Glomerular visceral epithelial cell (primary cell): ENCODE measurements at regions not wholly inside any gene's neighbourhood (a gene's known extent, or its start where the extent isn't known, plus 50 kb on each side); places are given as distances from the start of the nearest gene placed in this dataset.
"Not testable (repeated sequence)": the region's sequence is repeated elsewhere in the genome, so short reads cannot be mapped to it uniquely, and the experiment has no call there.

ENCODE experiments used
- DNase-seq: peaks from one replicate; pipeline ENCODE4 v3.0.0-alpha.2; 2016; ENCODE audit errors: extremely low spot score

DNA sequence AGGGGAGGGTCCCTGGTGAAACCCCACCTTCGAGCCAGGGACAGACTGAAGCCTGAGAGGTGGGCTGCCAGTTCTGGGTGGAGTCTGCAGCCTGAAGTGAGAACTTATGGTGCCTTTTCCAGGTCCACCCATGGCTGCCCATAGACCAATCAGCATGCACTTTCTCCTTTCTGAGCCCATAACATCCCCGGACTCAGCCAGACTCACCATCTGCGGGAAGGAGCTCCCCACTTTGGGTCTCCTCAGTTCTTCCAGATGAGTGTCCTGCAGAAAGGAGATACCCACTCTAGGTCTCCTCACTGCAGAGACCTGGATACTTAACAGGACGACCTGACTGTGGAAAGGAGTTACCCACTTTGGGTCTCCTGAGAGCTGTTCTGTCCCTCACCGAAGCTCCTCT is 1673.4 kb upstream of the TMEFF2 start:
- no peak for DNase-seq

DNA sequence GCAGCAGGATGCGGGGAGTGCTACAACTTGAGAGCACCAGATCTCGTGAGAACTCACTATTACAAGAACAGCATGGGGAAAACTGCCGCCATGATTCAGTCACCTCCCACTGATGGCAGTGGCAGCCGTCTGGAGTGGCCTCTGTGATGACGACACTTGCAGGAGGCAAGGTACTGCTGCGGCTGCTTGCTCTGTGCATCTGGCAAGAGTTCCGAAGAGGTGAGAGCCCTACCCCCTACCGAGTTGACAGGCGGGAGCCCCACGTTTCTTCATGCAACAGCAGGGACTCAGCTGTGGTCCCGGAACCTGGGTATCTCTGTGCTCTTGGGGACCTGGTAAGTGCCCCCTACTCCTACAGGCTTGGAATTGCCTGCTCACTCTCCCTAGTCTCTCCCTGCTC is 1672.7 kb upstream of the TMEFF2 start:
- DNase-seq = no peak

DNA sequence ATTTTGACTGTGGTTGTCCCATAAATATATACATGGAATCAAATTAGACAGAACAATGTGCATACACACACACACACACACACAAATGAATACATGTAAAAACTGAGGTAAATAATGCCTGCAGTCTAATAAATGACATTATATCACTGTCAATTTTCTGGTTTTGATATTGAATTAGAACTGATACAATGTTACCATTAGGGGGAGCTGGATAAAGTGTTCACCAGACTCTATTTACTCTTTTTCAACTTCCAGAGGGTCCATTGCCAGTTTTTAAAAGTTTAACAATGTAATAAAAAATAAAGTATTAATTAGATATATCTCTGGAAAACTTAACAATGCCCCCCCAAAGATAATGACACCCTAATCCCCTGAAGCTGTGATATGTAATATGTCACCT is 1666.8 kb upstream of the TMEFF2 start:
- no peak for DNase-seq

DNA sequence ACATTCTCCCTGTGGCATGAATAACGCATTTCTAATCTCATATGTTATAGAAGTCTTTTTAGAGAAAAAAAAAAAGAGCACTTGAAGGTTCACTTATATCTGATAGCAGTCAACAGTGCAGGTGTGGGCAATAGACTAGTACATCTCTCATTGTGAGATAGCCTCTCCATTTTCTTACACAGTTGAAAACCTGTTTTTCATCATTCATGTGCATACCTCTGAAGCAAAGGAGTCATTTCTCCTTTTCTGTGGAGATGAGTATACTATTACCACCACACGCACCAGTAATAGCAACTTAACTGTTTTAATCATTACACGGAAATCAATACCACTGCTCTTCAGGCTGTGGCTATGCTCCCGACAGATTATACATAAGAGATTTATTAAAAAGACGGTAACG is 1653.3 kb upstream of the TMEFF2 start:
- no peak for DNase-seq

DNA sequence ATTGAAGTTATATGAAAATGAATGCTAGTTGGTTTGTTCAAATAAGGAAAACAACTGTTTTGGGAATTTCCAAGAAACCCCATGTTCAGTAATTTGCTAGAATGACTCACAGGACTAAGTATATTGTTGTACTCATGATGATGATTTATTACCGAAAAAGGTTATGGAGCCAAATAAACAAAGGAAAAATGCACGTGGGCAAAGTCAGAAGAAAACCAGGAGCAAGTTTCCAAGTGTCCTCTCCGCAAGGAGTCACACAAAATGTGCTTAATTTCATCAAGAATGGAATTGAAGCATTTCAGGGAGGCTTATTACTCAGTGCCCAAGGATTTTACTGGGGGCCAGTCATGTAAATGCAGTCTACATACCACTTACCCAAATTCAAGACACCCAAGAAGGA is 1652.4 kb upstream of the TMEFF2 start:
- no peak for DNase-seq

DNA sequence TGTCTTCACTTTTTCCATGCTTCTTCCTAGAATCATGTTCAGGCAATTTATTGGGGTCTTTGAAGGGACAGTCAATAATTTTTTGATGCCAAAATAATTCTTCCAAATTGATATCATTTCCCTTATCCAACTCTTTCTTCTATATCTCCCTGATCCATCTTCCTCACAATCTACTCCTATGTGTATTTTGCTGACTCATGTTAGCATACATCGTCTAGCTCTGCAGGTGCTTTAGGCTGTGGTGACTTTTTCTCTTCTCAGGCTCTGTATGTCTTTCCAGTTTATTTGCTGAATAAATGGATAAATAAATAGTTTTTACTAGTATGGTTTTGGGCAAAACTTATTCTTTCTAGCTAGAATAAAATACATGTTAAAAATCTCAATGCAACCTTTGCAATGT is 1650.9 kb upstream of the TMEFF2 start:
- DNase-seq = no peak

DNA sequence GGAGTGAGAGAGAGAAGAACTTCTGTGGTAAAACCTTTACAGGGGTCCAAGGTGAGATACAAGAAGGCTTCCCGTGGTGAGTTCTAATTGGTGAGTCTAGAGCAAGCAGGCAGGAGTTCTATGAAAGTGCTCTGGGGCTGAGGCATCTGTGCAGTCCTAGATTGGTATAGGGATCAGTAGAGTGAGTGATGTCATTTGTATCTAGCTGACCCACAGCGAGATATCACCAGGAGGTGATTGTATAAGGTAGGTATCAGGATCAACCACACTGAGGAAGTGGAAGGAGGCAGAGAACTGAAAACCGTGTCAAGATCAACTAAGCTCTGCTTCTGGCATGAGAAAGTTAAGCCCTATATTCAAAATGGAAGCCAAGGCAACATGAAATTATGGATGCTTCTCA is 1648.9 kb upstream of the TMEFF2 start:
- DNase-seq = no peak

DNA sequence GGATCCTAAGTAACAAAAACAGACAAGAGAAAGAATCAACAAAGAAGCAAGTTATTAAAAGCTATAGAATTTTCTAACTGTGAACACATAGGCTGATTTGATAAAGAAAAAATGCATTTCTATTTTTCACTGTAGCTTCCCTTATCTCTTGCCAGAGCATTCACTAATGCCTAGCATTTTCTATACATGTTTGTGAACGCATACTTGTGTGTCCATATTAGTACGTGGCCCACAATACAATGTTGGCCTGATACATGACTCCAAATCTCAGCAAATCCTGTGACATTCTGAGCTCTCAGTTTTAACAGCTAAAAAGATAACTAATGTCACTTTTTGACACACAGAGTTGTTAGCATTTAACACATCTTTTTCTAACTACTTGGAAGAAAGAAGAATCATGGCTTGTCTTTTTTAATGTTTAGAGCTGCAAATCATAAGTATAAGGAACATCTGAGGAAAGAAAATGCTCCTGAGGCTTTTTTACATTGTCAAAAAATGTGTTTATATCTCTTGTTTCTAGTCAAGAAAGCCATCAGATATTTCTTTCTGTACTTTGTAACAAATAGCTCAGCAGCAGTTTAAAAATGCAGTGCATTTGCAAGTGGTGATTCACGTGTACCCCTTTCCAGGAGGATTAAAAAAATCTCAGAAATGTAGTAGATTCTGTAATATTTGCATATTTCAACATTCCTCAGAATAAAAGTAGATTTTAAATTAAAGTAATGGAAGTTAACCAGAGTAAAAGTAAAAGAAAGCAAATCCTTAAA is 1646.8 kb upstream of the TMEFF2 start:
- no peak for DNase-seq

DNA sequence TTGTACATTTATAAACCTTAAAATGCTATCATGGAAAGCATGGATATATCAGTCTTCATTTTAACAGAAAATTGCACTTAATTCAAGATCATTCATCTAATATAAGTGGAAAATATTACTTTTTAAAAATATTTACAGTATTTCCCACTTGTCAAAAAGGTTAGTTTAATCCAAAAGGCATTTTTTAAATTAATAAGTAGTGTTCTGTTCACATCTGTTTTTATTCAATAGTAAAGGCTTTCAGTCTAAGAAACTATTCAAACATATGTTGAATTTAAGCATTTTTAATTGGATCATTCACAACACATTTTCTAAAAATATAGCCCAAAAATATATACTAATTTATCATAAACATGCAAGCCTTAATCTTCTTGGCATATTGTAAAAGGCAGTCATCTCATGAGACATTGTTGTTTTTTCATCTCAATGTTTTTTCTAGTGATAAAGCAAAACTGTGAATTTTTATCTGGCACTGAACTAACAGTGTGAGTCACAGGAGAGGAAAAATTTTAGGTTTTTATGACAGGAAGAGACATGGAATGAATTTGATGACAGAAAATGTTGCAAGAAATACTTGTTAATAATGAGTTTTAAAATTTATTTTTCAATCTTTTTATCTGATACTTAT is 1642.5 kb upstream of the TMEFF2 start:
- DNase-seq = no peak

DNA sequence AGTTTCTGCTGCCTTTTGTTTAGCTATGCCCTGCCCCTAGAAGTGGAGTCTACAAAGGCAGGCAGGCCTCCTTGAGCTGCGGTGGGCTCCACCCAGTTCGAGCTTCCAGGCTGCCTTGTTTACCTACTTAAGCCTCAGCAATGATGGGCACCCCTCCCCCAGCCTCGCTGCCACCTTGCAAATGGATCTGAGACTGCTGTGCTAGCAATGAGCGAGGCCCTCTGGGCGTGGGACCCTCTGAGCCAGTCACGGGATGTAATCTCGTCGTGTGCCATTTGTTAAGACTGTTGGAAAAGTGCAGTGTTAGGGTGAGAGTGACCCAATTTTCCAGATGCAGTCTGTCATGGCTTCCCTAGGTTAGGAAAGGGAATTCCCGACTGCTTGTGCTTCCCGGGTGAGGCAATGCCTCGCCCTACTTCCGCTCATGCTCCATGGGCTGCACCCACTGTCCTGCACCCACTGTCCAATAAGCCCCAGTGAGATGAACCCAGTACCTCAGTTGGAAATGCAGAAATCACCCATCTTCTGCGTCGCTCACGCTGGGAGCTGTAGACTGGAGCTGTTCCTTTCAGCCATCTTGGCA is 1641.8 kb upstream of the TMEFF2 start:
- DNase-seq = not testable (repeated sequence)

DNA sequence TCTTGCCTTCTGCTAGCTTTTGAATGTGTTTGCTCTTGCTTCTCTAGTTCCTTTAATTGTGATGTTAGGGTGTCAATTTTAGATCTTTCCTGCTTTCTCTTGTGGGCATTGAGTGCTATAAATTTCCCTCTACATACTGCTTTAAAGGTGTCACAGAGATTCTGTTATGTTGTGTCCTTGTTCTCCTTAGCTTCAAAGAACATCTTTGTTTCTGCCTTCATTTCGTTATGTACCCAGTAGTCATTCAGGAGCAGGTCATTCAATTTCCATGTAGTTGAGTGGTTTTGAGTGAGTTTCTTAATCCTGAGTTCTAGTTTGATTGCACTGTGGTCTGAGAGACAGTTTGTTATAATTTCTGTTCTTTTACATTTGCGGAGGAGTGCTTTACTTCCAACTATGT is 1639.2 kb upstream of the TMEFF2 start:
- not testable (repeated sequence) for DNase-seq

DNA sequence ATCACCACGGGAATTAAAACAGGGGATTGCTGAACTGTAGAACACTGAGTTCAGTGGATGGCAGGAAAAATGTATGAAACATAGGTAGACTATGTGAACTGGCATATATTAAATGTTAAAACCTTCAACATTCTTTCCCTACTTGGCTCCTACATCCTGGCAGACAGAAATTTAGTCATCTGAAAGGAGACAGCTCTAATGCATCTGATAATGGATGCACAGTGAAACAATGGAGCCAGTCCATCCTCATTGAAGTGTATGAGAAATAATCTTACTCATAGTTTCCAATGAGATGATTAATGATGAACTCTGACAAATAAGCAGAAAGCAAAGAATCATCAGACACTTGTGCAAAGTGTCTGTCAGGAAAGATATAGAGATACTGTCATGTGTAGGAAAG is 1629.7 kb upstream of the TMEFF2 start:
- peak; percentile 23 for DNase-seq

DNA sequence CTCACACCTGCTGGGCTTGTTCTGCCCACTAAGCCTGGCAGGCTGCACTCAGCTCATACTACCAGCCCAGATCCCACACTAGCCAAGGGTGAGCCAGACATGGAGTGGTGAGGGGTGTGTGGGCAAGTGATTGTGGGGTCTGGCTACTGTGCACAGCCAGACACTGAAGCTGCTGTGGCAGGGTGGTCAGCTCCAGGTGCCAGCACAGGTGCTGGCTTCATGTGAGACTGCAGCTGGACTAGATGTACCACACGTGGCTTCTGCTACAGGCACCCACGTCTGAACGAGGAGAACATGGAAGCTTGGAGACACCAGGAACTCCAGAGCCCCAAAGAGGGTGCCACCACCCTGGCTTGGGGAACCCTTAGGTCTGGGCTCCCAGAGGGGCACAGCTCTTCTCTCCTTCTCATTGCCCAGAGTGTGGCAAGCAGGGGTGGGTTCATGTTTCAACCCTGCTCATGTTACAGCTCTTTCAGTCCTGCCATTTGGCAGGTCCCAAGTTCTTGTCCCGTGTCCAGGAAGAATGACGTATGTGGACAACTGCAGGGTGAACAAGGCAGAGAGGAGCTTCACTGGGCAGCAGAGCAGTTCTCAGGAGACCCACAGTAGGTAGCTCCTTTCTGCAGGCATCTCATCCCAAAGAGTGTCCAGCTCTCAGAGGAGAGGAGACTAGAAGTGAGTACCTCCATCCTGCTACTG is 1624.2 kb upstream of the TMEFF2 start:
- DNase-seq = no peak

DNA sequence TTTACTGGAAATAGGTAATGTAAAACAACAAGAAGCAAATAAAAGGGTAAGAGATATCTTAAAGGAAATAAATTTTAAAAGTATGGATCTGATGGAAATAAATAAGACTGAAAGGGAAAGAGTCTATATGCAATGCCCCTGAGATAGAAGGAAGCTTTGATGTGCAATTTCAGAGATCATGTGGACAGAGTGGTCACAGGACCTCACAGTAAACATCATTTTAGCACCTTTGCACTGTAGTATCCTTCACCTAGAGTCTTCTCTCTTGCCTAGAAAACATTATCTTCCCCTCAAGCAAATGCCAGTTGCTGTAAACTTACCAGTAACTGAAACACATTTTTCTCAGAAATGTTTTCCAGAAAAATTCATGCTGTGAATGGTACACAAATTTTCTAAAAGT is 1621.3 kb upstream of the TMEFF2 start:
- DNase-seq = no peak

DNA sequence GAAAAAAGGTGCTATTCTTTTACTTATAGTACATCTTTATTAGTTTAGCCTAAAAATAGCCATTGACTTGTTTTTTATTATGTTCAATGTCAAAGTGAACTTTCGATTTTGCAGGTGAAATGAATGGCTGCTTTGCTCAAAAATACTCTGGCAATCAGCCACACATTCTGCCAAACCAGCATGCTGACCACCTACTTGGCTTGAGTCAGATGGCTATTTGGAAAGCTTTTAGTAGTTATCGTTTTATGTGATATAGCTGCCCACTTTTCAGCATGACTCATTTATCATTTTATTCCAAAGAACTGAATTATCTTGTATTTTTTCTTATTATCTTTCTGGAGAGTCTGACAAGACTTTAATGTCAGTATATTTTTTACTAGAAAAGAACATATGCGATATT is 1615.8 kb upstream of the TMEFF2 start:
- DNase-seq = no peak

DNA sequence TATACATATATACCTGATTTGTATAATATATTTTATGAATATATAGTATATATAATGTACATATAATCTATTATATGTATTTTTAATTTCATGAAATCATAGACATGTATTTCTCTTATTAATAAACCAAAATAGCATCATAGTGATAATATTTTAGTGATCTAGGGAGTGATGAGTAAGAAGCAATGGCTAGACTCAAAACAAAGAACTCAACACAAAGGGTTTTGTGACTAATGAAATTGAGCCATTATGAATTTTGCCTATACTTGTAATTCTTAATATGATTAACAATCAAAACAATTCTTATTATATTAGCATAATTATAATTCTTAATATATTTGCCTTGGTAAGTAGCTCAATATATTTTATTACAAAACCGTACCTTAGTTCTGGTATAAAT is 1614.1 kb upstream of the TMEFF2 start:
- no peak for DNase-seq

DNA sequence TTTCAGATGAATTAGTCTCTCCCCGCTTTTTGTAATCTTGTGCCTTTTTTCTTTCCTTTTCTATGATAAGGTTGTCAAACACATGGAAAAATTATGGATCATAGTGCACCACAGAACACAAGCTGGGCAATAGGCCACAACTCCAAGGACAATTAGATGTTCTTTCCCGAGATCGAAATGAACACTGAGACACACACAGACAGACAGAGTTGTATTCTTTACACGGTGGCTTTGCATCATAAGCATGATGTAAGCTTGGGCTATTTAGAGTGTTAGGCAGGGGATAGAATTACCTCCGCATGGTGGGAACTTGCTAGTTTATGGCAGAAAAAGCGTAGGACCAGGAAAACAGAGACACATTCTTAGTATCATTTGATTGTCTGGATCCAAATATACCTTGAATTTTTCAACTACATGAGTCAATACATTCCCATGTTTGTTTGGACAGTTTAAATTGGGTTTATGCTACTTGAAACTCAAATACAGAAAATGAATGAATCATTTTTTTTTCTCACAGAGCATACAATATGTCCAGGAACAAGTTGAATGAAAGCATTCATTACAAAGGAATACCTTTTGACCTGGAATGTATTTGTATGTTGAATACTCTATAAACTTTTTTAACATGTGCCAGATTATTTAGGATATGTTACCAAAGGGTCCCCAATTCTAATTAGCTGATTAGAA is 1611.5 kb upstream of the TMEFF2 start:
- DNase-seq = no peak

DNA sequence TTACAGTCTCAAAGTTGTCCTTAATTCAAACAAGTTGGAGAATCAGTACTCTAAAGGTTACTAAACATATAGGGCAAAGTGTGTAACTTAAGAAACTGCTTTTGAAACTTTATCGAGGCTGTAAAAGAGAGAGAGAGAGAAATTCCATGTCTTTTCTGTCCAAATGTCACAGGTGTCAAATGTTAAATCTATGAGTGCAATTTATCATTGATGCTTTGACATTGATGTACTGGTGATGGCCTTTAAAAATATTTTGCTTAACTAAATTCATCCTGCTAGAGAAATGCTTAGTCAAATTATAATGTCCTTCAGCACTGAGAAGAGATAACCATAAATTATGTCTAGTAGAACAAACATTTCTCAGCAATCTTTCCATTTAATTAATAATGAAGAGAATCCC is 1602.1 kb upstream of the TMEFF2 start:
- DNase-seq = no peak

DNA sequence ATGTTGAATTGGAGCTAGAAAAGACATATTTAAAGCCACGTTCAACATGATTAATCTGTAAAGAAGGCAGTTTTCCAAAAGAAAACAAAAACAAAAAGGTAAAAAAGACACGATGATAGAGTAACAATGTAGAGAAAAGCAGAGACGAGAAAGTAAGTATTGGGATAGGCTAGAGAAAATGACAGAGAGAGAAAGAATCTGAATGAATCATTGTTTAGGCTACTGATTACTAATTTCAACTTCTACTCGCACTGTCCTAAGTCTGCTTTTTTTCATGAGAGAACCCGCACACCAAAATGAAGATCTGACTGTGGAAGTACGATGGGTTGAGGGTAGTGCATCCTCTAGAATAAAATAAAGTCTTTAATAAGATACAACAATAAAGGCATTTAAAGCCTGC is 1599.2 kb upstream of the TMEFF2 start:
- no peak for DNase-seq

DNA sequence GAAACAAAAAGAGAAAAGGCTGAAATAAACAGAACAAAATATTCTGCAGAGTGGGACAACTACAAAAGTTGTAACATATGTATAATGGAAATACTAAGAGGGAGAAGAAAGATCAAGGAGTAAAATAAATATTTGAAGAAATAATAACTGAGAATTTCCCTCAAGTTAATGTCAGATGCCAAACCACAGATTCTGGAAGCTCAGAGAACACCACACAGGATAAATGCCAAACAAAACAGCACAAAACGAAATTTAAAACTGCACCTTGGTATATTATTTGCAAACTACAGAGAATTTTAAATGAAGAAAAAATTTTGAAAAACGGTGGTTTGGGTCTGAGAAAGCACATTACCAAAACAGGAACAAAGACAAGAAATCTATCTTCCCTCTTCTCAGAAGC is 1588.9 kb upstream of the TMEFF2 start:
- DNase-seq = no peak

DNA sequence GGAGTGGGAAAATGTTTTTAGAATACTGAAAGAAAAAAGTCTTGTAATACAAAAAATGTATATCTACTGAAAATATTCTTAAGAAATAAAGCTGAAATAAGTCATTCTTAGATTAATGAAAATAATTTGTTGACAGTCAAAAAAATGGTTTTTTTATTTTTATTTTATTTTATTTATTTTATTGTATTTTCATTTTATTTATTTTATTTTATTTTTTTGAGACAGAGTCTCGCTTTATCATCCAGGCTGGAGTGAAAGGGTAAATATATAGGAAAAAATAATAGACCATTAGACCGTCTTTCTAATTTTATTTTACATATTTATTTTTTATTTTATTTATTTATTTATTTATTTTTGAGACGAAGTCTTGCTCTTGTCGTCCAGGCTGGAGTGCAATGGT is 1583.6 kb upstream of the TMEFF2 start:
- DNase-seq = no peak

DNA sequence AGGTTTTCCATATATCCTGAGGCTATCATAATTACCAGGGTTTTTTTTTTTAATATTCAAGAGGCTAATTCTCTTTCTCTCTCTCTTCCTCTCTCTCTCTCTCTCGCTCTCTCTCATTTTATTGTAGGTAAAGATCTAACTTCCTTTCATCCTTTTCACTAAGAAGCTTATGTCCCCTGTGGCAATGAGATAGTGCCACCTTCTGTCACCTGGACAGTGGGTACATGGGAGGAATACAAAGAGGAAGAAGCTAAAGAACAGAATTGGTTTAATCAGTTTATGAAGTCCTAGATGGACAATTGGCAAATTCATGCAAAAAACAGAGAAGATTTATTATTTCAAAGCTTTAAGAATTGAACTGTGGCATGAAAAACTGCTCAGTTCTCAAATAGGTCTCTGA is 1582.3 kb upstream of the TMEFF2 start:
- no peak for DNase-seq
